ENCODE measurements at regions not wholly inside any gene's neighbourhood (a gene's known extent, or its start where the extent isn't known, plus 50 kb on each side); places are given as distances from the start of the nearest gene placed in this dataset.

DNA sequence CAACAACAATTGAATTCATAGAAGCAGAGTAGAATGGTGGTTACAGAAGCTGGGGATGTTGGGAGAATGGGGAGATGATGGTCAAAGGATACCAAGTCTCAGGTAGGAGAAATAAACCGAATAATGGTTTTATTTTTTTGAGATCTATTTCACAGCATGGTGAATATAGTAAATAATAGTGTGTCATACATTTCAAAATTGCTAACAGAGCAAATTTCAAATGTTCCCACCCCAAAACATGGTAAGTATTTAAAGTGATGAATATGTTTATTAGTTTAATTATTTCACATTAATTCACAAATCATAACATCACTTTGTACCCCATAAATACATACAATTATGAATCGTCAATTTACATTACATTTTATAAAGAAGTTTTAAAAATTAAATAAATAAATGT lies 72.7 kb upstream of the ATG10 start:
- TF ChIP-seq, protein P1, sequence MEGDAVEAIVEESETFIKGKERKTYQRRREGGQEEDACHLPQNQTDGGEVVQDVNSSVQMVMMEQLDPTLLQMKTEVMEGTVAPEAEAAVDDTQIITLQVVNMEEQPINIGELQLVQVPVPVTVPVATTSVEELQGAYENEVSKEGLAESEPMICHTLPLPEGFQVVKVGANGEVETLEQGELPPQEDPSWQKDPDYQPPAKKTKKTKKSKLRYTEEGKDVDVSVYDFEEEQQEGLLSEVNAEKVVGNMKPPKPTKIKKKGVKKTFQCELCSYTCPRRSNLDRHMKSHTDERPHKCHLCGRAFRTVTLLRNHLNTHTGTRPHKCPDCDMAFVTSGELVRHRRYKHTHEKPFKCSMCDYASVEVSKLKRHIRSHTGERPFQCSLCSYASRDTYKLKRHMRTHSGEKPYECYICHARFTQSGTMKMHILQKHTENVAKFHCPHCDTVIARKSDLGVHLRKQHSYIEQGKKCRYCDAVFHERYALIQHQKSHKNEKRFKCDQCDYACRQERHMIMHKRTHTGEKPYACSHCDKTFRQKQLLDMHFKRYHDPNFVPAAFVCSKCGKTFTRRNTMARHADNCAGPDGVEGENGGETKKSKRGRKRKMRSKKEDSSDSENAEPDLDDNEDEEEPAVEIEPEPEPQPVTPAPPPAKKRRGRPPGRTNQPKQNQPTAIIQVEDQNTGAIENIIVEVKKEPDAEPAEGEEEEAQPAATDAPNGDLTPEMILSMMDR (optimal IDR thresholded peaks at IDR 0.05 in 1 of 3, IDR thresholded peaks at IDR 0.05 in 1 of 3, conservative IDR thresholded peaks at IDR 0.05 in 1 of 3; ENCODE audit: extremely low read depth in 1 of 3, insufficient read depth in 2 of 3, low read length in 3 of 3) = no peak
- no peak for TF ChIP-seq EZH2 (IDR thresholded peaks at IDR 0.05; ENCODE audit: low read length)
